Fibroblast of skin of scalp (primary cell): ENCODE measurements at regions not wholly inside any gene's neighbourhood (a gene's known extent, or its start where the extent isn't known, plus 50 kb on each side); places are given as distances from the start of the nearest gene placed in this dataset.
"Not testable (repeated sequence)": the region's sequence is repeated elsewhere in the genome, so short reads cannot be mapped to it uniquely, and the experiment has no call there.

Experiments used
- DNase-seq: peaks from one replicate; pipeline ENCODE4 v3.0.0-alpha.2; 2013

DNA sequence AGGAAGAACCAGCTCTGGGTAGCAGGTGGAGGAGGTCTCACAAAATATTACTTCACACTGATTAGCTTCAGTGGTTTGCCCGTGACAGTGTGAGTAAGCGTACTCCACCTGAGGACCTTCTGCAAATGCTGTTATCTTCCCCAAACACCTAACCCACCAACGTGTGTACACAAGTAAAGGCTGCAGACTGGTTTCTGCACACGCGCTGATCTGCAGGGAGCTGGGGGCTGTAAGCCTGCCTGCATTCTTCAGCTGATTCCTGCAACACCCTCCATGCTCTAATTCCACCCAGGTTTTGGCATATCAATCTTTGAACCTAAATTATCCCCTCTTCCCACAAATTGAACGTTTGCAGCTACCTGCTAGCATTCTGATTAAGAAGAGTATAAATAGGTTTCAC lies 820.2 kb downstream of the TRIML1 start:
- no peak for DNase-seq

GRCh38 chr4:188960411-188961093 lies 821.3 kb downstream of the TRIML1 start:
- DNase-seq, result peak; percentile 58

- peak; percentile 33 for DNase-seq
Observed at GRCh38 chr4:188971125-188971524, 831.9 kb downstream of the TRIML1 start.

DNA sequence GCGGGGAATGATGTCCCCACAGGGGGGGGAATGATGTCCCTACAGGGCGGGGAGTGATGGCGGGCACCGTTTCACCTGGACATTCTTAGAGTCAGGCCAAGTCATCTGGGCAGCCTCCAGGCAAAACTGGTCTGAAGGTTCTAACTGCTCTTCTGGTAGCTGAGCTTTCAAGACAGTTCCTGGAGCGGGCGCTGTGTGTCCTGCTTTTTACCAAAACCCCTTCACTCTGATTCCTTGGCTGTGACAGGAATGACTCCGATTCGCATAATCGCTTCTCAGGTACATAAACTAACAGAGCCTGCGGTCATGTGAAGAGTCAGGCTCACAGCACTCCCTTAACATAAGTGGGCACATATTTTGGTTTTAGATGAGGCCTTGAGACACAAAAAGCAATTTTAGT lies 836.0 kb downstream of the TRIML1 start:
- no peak for DNase-seq

- peak; percentile 93 for DNase-seq
Observed at GRCh38 chr4:188976644-188977115, 837.4 kb downstream of the TRIML1 start.

DNA sequence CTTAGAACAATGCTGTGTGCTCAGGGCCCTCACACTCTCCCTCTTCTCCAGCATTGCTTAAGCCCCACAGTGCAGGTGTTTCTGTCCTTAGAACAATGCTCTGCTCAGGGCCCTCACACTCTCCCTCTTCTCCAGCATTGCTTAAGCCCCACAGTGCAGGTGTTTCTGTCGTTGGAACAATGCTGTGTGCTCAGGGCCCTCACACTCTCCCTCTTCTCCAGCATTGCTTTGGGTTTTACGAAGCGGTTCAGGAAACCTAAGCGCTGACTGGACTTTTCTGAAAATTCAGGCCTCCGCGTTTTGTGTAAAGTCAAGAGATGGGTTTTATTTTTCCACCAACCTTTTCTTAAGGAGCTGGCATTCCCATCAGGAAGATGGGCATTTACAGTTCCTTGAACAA lies 838.0 kb downstream of the TRIML1 start:
- DNase-seq, result not testable (repeated sequence)

DNA sequence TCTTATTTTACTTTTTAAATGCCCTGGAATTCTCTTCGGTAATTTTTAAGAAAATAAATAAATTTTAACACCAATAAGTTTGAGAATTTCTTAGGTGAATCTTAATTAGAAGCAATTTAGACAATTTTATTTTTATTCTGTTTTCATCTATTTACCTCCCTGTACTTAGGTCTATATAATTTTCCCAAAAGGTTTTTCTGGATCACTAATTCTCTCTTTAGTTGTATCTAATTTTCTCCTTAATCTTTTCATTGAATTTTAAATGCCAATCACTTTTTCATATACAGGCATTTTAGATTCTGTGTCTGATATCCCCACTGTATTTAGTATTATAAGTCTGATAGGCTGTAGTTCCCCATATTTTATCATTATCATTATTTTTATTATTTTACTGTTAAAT lies 845.3 kb downstream of the TRIML1 start:
- no peak for DNase-seq

DNA sequence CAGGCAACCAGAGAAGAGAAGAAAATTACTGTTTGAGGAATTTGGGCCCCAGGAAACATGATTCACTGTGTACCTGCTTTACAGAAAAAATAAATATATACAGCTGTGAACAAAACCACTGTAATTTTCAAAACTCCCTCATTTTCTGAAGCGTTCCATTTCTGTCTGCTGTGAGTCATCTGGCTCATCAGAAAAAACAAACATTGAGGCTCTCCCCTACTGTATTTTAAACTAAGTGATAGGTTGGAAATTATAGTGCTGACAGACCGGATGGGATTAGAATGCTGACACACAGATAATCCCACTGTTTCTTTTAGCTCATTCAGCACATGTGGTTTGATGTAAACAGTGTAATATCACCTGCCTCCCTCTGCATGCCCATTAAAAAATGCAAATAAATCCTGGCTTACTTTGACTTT lies 847.0 kb downstream of the TRIML1 start:
- DNase-seq, result peak; percentile 81

DNA sequence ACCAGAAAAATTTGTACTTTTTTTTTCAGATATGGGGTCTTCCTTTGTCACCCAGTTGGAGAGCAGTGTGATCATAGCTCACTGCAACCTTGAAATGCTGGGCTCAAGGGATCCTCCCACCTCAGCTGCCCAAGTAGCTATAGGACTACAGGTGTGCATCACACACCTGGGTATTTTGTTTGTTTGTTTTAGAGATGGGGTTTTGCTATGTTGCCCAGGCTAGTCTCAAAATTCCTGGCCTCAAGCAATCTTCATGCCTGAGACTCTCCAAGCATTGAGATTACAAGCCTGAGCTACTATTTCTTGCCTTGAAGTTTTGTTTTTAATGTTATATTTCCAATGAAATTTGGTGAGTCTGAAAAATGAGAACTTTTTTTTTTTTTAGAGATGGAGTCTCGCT lies 847.8 kb downstream of the TRIML1 start:
- DNase-seq, result no peak

DNA sequence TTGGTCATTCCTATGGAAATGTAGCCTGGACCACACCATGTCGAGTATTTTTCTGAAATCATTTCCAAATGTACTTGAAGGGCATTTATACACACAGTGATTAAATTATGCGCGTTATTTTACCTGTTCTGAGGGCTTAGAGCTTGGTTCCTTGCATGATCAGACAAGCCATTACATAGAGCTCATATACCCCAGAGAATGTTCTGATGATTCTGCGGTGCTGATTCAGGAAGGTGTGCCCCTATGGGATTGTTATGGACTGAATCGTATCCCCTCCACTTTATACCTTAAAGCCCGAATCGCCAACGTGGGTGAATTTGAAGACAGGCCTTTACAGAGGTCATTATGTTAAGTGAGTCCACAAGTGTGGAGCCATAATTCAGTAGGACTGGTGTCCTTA lies 848.9 kb downstream of the TRIML1 start:
- no peak for DNase-seq

GRCh38 chr4:188989371-188989770 lies 850.1 kb downstream of the TRIML1 start:
- no peak for DNase-seq

- peak; percentile 41 for DNase-seq
Observed at GRCh38 chr4:188992706-188993105, 853.5 kb downstream of the TRIML1 start.

GRCh38 chr4:188993871-188994270 lies 854.6 kb downstream of the TRIML1 start:
- DNase-seq, result no peak

DNA sequence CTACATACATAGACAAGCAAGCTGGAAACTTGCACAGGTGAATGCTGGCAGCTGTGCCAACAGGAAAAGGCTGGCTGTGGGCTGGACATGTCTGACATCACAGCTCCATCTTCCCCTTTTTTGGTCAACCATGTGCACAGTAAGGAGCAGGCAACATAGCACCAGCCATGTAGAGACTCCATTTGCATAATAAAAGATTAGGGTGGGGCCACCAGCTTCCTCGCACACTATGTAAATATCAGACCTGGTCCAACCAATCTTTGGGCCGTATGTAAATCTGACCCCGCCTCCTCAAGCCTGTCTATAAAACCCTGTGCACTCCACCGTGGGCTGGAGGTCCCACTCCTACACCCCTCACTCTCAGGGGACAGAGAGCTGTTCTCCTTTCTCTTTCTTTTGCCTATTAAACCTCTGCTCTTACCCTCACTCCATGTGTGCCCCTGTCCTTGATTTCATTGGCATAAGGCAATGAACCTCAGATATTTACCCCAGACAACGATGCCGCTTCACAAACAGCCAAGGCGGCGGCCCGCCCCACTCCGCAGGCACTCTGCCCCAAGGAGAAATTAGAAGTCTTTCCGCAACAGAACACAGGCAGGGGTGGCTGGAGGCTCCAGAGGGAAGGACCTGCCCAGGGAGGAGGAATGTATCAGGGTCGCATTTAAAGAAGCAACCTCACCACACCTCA lies 862.2 kb downstream of the TRIML1 start:
- no peak for DNase-seq

DNA sequence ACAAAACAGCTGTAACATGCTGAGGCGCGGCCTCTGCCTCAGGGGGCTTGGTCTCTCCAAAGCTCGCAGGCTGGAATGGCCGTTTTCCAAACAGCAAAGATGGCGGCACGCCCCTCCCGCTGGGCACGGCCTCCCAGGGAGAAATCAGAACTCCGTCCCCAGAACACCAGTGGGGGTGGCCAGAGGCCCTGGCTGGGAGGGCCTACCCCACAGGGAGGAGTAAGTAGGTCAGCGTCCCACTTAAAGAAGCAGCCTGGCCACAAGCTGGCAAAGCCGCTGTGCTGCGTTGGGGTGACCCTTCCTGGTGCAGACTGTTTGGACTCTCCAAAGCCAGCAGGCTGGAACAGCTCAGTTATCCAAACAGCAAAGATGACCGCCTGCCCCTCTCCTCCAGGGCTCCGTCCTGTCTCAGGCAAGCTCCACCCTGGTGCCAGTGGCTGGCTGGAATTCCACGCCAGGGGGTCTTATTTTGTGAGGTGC lies 862.8 kb downstream of the TRIML1 start:
- DNase-seq, result no peak

DNA sequence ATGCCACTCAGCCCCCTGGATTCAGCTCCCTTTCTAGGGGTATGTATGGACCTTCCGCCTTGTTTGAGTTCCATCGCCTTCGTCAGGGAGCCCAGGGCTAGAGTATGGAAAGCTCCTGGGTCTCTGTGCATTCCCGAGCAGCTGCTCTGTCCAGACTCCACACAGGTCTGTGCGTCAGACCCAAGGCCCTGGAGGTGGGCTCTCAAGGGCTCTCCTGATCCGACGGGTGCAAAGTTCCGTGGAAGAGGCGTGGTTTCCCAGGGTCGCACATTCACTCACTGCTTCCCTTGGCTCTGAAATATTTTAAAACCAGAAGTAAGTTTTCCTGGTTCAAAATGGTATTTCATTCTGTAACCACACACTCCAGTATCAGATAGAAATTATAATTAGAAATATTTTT lies 863.2 kb downstream of the TRIML1 start:
- no peak for DNase-seq

GRCh38 chr4:189010452-189011217 lies 871.4 kb downstream of the TRIML1 start:
- DNase-seq, result not testable (repeated sequence)

DNA sequence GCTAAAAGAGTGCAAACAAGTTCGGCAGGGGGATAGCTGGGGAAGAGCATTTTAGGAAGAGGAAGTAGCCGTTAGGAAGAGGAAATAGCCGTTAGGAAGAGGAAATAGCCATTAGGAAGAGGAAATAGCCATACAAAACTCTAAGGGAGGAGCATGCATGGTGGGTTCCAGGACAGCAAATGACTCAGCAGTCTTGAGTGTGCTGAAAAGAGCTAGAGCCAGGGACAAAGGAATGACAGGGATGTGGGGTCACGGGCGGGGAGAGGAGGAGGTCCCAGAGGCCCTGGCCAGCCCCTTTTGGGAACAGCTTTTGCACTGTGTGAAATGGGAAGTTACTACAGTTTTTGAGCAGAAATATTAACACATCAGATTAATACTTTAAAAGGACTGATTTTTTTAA lies 882.6 kb downstream of the TRIML1 start:
- DNase-seq, result peak; percentile 44

- peak; percentile 23 for DNase-seq
Observed at GRCh38 chr4:189022440-189023035, 883.3 kb downstream of the TRIML1 start.

- no peak for DNase-seq
Observed at GRCh38 chr4:189029976-189030504, 890.8 kb downstream of the TRIML1 start.

- no peak for DNase-seq
Observed at GRCh38 chr4:189032606-189033338, 893.5 kb downstream of the TRIML1 start.

DNA sequence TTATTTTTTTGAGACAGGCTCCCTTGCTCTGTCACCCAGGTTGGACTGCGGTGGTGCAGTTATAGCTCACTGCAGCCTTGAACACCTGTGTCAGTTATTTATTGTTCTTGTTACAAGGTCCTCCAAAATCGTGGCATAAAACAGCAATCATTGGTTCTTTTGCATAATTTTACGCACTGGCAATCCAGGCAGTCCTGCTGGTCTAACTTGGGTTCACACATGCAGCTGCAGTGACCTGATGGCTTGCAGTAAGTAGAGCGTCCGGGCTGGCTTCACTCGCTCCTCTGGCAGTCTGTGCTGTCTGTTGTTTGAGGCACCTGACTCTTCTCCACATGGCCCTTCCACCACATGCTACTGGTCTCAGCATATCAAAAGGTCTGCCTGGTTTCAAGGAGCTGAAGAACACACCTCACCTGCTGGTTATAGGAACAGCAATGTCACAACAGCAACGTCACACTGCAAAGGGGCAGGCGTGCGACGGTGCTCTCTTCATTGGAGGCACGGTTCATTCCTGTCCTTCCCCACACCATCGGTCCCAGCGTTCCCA lies 894.6 kb downstream of the TRIML1 start:
- no peak for DNase-seq
